ENCODE measurements at regions not wholly inside any gene's neighbourhood (a gene's known extent, or its start where the extent isn't known, plus 50 kb on each side); places are given as distances from the start of the nearest gene placed in this dataset.

DNA sequence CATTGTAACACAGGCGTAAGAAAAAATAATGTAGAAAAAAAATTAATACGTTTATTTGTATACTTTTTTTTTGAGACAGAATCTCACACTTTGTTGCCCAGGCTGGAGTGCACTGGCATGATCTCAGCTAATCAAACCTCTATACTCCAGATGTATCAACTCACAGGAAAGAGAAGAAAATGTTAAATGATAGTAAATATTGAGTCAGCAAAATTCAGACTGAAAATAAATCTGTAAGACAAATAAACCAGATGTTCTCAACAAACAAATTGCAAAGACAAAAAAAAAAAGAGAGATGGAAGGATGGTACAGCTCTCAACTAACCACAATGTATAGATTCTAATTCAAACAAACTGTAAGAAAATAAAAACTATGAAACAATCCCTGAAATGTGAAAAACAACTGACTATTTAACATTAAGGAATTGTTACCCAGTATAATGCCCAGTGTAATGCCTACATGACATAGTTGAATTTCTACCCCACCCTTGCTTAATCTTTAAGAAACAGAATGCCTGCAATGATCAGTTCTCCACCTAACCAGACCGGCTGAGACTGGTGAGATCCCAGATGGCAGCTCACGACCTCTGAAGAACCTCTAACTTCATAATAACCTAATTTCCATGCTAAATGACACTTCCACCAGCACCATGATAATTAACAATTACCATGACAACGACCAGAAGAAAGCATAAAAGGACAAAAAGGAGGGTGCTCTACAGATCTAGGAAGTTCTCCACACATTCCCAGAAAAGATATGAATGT is 272.0 kb upstream of the GNAI1 start:
- DNase-seq, result no peak

GRCh38 chr7:79855172-79855571 is 279.5 kb upstream of the GNAI1 start:
- DNase-seq, result no peak

DNA sequence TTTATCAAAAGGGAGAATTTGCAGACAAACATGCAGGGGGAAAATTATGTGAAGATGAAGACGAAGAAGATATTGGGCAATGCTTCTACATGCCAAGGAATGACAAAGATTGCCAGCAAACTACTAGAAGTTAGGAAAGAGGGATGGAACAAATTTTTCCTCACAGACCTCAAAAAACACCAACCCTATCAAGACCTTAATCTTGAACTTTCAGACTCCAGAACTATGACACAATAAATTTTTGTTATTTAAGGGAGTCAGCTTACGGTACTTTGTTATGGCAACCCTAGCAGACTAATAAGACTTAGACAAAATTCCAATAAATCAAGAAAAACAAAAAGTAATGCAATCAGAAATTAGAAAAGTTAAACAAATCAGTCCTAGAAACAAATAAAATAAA is 280.0 kb upstream of the GNAI1 start:
- no peak for DNase-seq

DNA sequence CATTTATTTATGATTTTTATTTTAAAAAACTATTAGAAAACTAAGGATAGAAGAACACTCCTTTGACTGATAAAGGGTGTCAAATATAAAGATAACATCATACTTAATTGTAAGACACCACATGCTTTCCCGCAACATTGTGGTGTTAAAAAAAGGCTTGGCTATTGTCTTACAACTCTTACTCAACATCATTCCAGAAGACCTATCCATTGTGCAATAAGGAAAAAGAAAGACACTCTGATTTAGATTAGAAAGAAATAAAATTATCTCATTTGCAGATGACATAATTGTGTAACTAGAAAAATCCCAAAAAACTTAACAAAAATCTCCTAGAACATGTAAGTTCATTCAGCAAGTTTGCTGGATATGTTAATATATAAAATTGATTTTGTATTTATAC is 296.7 kb upstream of the GNAI1 start:
- no peak for DNase-seq

DNA sequence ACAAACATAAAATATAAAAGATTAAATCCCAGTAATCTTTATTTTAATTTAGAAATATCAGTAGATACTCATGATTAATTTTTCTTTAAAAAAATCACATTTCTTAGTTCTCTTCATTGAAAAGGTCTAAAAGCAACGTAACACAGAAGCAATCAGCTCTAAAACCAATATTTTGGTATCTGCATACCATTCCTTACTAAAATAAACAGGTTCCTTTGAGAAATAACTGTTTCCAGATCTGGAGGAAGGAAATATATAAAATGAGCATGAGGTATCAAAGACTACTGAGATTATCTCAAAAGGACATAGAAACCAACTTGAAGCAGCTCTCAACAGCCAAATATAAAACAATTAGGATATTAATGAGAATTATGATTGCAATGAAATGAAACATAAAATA is 301.0 kb upstream of the GNAI1 start:
- no peak for DNase-seq

- DNase-seq, result no peak
Measured at GRCh38 chr7:79828866-79829265, 305.8 kb upstream of the GNAI1 start.

DNA sequence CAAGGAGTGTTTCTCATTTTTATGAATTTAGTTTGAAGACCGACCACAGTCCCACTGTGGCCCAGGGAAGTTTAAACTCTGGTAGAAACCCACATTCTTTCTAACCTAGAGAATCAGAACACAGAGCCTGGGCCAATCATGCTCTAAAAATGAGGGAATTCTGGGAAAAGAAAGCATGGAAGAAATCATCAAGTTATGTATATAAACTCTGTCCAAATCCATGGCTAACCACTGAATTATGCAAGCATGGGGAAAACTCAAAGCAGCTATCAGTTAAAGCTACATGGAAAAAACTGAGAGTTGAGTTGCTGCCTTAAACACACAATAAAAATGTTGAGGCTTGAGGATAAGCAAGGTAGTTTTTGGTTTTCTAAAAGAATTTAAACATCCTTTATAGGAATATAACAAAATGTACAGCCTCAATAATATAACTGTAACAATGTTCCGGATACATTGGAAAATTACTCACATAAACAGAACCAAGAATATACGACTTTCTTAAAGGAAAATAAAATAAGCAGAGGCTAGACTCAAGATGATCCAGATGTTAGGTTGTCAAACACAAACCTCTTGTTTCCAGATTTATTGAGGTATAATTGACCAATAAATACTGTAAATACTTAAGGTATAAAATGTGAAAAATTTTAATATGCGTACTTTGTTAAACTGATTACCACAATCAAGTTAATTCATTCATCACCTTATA is 311.2 kb upstream of the GNAI1 start:
- no peak for DNase-seq

- no peak for DNase-seq
Measured at GRCh38 chr7:79822620-79823240, 311.9 kb upstream of the GNAI1 start.

- no peak for DNase-seq
Measured at GRCh38 chr7:79820387-79820786, 314.2 kb upstream of the GNAI1 start.

DNA sequence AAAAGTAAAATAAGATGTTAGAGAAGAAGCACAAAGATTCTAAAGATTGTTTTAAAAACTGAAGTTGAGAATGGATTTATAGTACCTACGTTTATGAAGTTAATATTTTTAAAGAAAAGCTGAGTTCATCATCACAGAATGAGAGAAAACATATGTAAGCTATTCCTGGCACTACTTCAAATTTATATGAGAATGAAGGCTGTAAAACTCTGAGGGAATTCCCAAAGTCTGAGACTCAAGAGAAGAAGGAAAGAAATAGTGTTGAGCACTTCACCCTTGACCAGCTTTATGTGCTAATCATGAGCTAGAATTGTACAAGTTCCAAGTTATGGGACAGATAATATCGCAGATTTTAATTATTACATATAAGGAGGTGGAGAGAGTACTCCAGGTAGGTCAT is 323.7 kb upstream of the GNAI1 start:
- no peak for DNase-seq

DNA sequence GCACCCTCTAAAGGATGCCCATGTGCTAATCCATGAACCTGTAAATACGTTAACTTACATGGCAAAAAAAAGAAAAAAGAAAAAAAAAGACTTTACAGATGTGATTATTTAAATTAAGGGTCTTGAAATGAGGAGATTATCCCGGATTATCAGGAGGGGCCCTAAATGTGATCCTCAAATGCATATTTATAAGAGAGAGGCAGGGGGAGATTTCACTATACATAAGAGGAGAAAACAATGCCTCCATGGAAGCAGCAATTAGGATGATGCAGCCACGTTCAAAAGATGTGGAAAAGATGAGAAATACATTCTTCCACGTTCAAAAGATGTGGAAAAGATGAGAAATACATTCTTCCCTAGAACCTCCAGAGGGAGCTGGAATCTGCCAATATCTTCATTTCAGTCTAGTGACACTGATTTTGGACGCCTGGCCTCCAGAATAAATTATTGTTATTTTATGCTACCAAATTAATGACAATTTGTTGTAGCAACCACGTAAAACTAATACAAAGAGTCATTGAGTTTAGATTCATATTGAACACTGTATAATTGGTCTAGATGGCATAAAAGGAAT is 328.4 kb upstream of the GNAI1 start:
- no peak for DNase-seq

GRCh38 chr7:79790656-79791262 is 337.3 kb upstream of the MAGI2 start:
- DNase-seq, result no peak

GRCh38 chr7:79789584-79790345 is 336.3 kb upstream of the MAGI2 start:
- DNase-seq, result no peak

DNA sequence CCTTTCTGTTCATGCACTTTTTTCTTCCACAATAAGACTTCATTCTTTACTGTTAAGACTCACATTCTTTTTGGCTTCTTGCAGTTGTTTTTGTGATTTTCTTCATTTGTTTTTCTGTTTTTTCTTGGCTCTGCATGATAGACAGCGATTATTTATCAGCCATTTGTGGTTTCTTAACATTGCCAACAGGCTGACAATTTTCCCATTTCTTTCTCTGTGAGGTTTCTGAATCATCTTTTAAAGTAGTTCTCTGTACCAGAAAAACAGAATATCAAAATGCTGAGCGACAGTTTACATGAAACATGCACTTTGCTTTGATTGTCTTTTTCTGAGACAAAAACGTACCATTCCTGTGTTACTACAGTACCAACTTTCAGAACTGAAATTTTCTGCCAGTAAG is 334.2 kb upstream of the MAGI2 start:
- DNase-seq, result no peak

DNA sequence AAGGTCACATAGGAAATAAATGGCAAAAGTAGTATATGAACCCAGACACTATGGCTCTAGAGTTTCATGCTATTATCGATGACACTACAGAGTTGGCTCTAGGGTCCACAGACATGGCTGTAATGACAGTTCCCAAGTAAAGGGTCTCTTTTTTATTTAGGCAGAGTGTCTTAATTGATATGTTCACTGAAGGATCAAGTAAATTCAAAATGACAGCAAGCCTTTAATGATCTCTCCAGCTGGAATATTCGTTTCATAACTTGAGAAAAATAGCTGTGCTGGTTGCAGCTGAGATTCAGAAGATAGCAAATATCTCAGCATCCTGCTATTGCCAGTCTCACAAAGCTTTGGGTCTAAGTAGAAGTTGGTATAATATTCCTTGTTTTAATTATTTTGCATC is 333.6 kb upstream of the MAGI2 start:
- DNase-seq, result no peak

GRCh38 chr7:79786187-79786586 is 332.7 kb upstream of the MAGI2 start:
- DNase-seq, result no peak

DNA sequence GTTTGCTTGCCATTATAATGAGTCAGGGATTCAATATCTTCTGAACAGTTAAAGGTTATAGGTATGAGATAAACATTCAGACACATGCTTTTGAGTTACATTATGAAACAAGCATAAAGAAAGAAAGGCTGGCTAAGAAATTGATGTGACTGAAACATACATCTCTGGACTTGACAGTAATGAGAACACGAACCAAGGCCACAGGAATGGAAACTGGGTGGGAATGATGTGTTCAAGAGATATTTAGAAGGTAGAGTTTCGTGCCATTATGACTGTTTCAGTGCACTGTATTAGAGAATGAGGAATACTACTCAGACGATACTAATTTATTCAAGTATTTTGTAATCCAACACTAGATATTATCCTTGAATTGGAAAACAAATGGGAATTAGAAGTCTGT is 332.1 kb upstream of the MAGI2 start:
- no peak for DNase-seq

- DNase-seq, result no peak
Measured at GRCh38 chr7:79782906-79783305, 329.4 kb upstream of the MAGI2 start.

- no peak for DNase-seq
Measured at GRCh38 chr7:79782256-79782655, 328.8 kb upstream of the MAGI2 start.

- DNase-seq, result no peak
Measured at GRCh38 chr7:79781716-79782115, 328.2 kb upstream of the MAGI2 start.

DNA sequence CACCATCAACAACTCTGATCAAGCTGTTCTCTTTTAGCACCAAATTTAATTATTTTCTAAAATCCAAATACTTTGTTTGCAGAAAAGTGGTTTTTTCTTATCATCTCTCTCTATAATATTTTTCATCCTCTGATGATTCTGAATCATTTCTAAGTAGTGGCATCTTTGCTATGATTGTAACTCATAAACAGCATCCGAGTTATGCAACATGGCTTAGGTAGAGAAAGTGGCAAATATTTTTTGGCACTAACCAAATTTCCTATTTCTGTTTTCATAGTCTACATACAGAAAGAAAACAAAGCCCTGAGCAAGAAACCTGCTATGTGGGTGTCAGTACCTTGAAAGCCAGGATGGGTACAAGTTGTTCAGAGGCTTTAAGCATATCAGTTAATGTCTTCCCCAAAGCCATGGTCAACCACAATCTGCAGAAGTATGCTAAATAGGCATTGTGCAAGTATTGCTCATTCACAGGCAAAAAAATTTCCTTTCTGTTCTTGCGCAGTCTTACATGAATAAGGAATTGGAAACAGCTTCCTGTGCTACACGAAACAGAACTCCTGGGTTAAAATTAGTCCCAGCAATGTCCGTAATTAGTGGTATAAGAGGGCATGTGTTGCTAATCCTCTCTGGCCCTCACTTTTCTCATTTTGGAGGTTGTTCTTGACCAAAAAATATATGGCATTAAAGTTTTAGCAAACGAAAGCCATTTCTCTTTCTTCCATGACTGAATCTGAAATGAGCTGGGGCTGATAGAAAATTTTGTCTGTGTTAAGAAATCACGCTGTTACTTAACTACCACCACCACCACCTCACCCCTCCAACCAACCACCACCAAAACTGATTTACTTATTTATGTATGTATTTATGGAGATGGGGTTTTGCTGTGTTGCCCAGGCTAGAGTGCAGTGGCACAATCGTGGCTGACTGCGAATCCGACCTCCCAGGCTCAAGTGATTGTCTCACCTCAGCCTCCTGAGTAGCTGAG is 325.6 kb upstream of the MAGI2 start:
- DNase-seq, result no peak
